Fibroblast of lung (primary cell): ENCODE measurements at regions not wholly inside any gene's neighbourhood (a gene's known extent, or its start where the extent isn't known, plus 50 kb on each side); places are given as distances from the start of the nearest gene placed in this dataset.

Source experiments
- DNase-seq, 2 donors: peaks; one replicate each; pipeline versions ENCODE4 v3.0.0 to v3.0.0-alpha.2; 2010; ENCODE audit warnings: low read depth in 2 of 2
- H2AFZ ChIP-seq: 2 replicates; pipeline ENCODE4 v1.5.1; 2012; ENCODE audit warnings: low read length, control low read depth, inconsistent platforms
- H3K27ac ChIP-seq: 2 replicates; pipeline ENCODE4 v1.5.1; 2011; ENCODE audit warnings: low read length, control low read depth; ENCODE audit not compliant: insufficient read depth
- H3K27me3 ChIP-seq: 2 replicates; pipeline ENCODE4 v1.5.1; 2011; ENCODE audit warnings: mild to moderate bottlenecking, low read length; ENCODE audit not compliant: control insufficient read depth, insufficient read depth
- H3K36me3 ChIP-seq: 2 replicates; pipeline ENCODE4 v1.5.1; 2011; ENCODE audit warnings: low read length; ENCODE audit not compliant: control insufficient read depth, insufficient read depth
- H3K4me1 ChIP-seq: 2 replicates; pipeline ENCODE4 v1.5.1; 2011; ENCODE audit warnings: low read length; ENCODE audit not compliant: control insufficient read depth, insufficient read depth; ENCODE audit errors: extremely low read depth
- H3K4me2 ChIP-seq: 2 replicates; pipeline ENCODE4 v1.5.1; 2011; ENCODE audit warnings: low read length, control low read depth; ENCODE audit not compliant: insufficient read depth; ENCODE audit errors: extremely low read depth
- H3K4me3 ChIP-seq, 4 experiments: fragments of 200-600 bp in 1 of 4; sonication (generic) in 1 of 4; replicated peaks in 1 of 4; 2 replicates each; pipeline ENCODE4 v1.5.1; 2011 to 2016; ENCODE audit warnings: low read length in 4 of 4, low read depth in 3 of 4, mild to moderate bottlenecking in 3 of 4, control low read depth in 2 of 4, inconsistent platforms in 1 of 4, mixed read lengths in 1 of 4; ENCODE audit not compliant: insufficient read depth in 1 of 4; ENCODE audit errors: control extremely low read depth in 1 of 4
- H3K79me2 ChIP-seq: 2 replicates; pipeline ENCODE4 v1.5.1; 2012; ENCODE audit warnings: mild to moderate bottlenecking, low read length, inconsistent platforms; ENCODE audit not compliant: control insufficient read depth, insufficient read depth
- H3K9ac ChIP-seq: 2 replicates; pipeline ENCODE4 v1.5.1; 2011; ENCODE audit warnings: mild to moderate bottlenecking, low read length, control low read depth; ENCODE audit not compliant: insufficient read depth
- H3K9me3 ChIP-seq: 2 replicates; pipeline ENCODE4 v1.5.1; 2012; ENCODE audit warnings: low read depth, low read length; ENCODE audit not compliant: control insufficient read depth, insufficient read depth
- H4K20me1 ChIP-seq: 2 replicates; pipeline ENCODE4 v1.5.1; 2011; ENCODE audit warnings: low read length; ENCODE audit not compliant: control insufficient read depth, insufficient read depth; ENCODE audit errors: extremely low read depth
- EZH2 ChIP-seq: IDR thresholded peaks from 2 replicates; pipeline ENCODE4 v1.5.1; 2012; ENCODE audit warnings: low read length, control low read depth, mild to moderate bottlenecking; ENCODE audit errors: missing control alignments
- TF ChIP-seq, protein P1 (sequence below), 2 donors: IDR thresholded peaks in 1 of 2; conservative IDR thresholded peaks in 1 of 2; 1 replicate in 1 of 2; 2 replicates in 1 of 2; pipeline ENCODE4 v1.5.1; 2011 to 2012; ENCODE audit warnings: low read length in 2 of 2, control low read depth in 1 of 2, inconsistent platforms in 1 of 2, low read depth in 1 of 2, mild to moderate bottlenecking in 1 of 2

DNA sequence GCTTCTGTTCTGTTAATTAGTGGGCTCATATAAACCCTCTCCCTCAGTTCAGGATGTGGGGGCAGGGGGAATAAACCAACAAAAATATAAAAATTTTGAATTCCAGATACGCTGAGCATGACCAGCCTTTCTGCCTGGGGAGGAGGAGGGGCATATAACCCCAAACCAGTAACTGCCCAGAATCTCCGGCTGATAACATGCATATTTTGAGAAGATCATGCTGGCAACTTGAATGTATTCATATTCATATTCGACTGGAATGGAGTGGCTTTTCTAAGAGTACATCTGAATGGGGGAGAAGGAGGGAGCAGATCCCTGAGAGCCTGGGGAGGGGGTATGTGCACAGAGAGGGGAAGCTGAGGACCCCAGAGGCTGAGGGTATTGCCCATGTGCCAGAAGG is 54.5 kb upstream of the LCTL start:
- Histone ChIP-seq H3K9me3 (no peaks in the 10 kb centered on the region), H3K36me3 (no peaks in the 10 kb centered on the region), H3K27me3 (no peaks in the 10 kb centered on the region), H3K9ac (no peak overlapping the region), H3K27ac (no peak overlapping the region), H3K4me2 (no peak overlapping the region), H3K79me2 (no peaks in the 10 kb centered on the region), H3K4me3 (no peak overlapping the region), H2AFZ (no peak overlapping the region), H4K20me1 (no peaks in the 10 kb centered on the region), H3K4me1 (peaks cover 13% of the 10 kb centered on the region)
- no peak for DNase-seq
- TF ChIP-seq EZH2 = no peak
- TF ChIP-seq, protein P1, sequence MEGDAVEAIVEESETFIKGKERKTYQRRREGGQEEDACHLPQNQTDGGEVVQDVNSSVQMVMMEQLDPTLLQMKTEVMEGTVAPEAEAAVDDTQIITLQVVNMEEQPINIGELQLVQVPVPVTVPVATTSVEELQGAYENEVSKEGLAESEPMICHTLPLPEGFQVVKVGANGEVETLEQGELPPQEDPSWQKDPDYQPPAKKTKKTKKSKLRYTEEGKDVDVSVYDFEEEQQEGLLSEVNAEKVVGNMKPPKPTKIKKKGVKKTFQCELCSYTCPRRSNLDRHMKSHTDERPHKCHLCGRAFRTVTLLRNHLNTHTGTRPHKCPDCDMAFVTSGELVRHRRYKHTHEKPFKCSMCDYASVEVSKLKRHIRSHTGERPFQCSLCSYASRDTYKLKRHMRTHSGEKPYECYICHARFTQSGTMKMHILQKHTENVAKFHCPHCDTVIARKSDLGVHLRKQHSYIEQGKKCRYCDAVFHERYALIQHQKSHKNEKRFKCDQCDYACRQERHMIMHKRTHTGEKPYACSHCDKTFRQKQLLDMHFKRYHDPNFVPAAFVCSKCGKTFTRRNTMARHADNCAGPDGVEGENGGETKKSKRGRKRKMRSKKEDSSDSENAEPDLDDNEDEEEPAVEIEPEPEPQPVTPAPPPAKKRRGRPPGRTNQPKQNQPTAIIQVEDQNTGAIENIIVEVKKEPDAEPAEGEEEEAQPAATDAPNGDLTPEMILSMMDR (conservative IDR thresholded peaks at IDR 0.05 in 1 of 2, IDR thresholded peaks at IDR 0.05 in 1 of 2; ENCODE audit: low read depth in 1 of 2, low read length in 2 of 2) = no peak

DNA sequence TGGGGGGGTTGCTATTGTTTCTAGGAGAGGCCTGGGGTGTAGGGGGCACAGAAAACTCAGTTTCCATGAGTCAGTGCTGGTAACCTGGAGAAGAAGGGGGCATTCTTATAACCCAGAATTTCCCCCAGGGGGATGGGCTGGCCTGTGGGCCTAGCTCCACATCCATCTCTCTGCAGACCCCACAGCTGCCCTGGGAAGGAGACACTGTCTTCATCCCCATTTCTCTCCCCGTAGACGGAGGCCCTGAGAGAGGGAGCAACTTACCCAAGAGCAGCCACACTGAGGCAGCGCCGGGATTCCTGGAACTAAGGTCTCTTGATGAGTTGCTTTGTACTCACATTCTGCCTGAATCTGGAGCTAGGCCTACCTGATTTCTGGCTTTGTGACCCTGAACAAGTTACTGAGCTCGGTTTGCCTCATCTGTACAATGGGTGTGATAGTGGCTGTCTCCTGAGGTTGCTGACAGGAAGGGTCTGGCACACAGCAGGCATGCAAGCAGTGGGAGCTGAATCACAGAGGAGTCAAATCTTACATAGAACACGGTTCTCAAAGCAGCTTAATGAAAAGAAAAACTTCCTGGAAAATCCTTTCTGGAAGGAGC is 55.0 kb upstream of the LCTL start:
- H3K27me3 ChIP-seq = no peaks in the 10 kb centered on the region
- no peak overlapping the region for H3K4me3 ChIP-seq
- TF ChIP-seq, protein P1 (conservative IDR thresholded peaks at IDR 0.05 in 1 of 2, IDR thresholded peaks at IDR 0.05 in 1 of 2; ENCODE audit: low read depth in 1 of 2, low read length in 2 of 2) = no peak
- no peak for TF ChIP-seq EZH2
- no peak overlapping the region for H3K4me2 ChIP-seq
- H3K4me1 ChIP-seq = peaks cover 13% of the 10 kb centered on the region
- no peak for DNase-seq
- H2AFZ ChIP-seq = no peak overlapping the region
- no peaks in the 10 kb centered on the region for H4K20me1 ChIP-seq
- no peaks in the 10 kb centered on the region for H3K36me3 ChIP-seq
- no peaks in the 10 kb centered on the region for H3K9me3 ChIP-seq
- H3K79me2 ChIP-seq = no peaks in the 10 kb centered on the region
- H3K27ac ChIP-seq = no peak overlapping the region
- no peak overlapping the region for H3K9ac ChIP-seq

DNA sequence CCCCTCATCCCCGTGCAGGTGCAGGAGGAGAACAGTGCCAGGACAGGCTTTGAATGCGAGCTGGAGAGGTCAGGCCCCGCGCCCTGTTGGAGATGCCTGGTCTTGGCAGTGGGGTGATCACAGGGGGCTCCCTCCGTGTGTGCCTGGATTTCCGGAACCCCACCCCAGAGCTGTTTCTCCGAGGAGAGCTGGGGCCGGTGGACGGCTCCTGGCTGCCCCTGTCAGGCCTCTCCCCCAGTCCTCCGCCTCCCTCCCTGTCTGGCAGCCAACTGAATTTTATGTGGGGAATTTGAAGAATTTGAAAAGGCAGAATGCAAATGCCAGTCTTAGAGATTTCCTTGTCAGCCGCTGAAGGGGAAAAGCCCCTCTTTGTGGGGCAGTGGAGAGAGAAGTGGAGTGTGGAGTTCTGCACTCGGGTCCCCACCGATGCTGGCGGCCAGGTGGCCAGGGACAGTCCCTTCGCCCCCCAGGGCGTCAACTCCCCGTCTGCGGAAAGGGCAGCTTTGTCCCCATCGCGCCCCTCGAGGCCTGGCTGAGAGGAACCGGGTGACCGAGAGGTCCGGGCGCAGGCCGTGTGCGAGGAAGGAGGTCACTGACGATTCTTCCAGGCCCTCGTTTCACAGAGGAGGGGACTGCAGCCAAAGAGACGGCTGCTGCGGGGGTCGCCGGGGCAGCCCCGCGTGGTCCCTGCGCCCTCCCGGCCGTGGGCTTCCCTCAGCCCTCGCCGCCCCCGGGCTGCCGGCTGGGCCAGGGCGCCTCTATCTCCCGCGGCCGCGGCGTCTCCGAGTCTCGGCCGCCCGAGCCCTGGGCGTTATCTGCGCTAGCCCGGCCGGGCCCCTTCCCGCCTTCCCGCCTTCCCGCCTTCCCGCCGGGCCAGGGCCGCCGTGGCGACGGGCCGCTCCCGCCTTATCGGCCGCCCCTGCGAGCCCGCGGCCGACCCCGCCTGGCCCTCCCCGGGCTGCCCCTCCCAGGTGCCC is 56.0 kb upstream of the LCTL start:
- Histone ChIP-seq H3K9ac (peak overlapping the region; percentile 20), H3K4me3 (no peak overlapping the region), H3K79me2 (no peaks in the 10 kb centered on the region), H3K36me3 (no peaks in the 10 kb centered on the region), H3K4me2 (no peak overlapping the region), H3K27me3 (no peaks in the 10 kb centered on the region), H2AFZ (peak overlapping the region; percentile 65), H3K9me3 (no peaks in the 10 kb centered on the region), H3K4me1 (peaks cover 13% of the 10 kb centered on the region), H3K27ac (no peak overlapping the region), H4K20me1 (no peaks in the 10 kb centered on the region)
- no peak for TF ChIP-seq EZH2
- TF ChIP-seq, protein P1 (conservative IDR thresholded peaks at IDR 0.05 in 1 of 2, IDR thresholded peaks at IDR 0.05 in 1 of 2; ENCODE audit: low read depth in 1 of 2, low read length in 2 of 2) = no peak
- peak in 1 of 2 donors; percentile 43 for DNase-seq
